ENCODE measurements at regions not wholly inside any gene's neighbourhood (a gene's known extent, or its start where the extent isn't known, plus 50 kb on each side); places are given as distances from the start of the nearest gene placed in this dataset.

DNA sequence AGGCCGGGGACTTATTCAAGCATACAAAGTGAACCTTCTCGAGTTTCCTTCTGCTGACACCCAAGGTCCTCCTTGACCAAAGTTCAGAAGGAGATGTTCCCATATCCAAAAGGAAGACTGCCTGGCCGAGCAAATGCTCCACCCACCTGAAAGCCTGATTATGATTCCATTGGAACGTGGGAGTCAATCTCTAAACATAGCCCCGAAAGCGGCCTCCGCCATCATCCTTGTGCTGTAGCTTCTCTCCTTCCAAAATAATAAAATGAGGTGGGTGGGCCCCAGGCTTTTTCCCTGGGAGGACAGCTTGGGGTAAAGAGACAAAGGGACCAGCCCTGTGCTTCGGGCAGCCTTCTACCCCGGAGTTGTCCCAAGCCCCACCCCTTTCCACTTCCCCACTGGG lies 355.6 kb upstream of the SLC30A5 start:
- no peak for DNase-seq (ENCODE audit: low read depth)

DNA sequence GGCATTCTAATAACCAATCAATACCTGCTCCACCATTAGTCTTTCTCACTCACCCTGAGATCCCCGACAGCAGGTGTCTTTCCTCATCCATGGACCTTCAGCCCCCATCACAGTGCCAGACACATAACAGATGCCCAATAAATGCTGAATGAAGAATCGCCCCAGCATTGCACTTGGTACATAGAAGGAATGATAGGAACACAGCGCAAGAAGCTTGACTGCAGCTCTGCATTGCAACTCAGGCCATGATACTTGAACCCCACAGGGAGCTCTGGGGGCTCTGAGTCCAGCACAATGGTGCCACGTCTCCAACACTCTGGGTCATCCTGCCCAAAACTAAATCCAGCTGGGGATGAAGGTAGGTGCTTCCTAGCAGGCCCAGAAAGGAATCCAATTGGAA lies 355.0 kb upstream of the SLC30A5 start:
- DNase-seq (ENCODE audit: low read depth) = no peak

DNA sequence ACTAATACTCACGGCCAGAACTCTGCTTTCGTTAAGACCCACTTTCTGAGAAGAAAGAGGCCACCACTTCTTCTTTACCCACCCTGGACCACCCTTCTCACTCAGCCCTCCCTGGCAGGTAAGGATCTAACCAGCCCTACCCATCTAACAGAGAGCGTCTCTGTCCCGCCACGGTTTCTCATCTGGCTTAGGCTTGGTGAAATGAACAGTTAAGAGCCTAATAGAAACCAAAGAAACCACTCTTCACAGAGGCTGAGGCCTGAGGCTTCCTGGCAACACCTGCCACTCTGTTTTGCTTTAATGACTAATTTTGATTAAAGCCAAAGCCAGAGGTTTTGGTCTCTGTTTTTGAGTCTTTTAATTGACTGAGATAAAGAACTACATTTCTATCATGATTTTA lies 354.1 kb upstream of the SLC30A5 start:
- peak; percentile 48 for DNase-seq (ENCODE audit: low read depth)

DNA sequence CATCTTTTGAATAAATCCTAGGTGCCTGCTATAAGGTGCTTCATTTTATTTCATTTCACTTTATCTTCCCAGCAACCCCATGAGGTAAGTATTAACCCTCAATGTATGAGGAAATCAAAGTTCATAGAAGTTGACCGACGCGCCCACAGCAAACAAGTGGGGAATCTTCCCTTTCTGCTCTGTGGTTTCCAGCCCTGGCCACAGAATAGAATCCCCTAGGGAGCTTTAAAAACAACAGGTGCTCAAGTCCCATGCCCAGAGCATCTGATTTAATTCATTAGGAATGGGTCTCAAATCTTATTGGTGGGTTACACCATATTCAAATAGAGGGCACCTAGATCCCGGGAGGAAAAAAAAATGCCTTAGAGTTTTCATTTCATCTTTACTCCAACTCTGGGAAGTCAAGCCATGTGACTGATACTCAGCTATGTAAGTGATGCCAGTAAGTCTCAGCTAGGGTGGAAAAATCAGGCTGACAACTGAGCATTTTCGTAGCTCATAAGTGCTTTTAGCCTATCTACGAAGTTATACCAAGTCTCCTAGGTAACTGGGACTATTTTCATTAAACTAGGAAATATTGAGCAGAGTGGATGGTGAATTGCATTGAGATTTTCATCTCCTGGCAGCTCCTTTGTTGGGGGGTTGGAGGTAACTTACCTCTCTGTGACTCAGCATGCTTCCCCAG lies 353.4 kb upstream of the SLC30A5 start:
- peak; percentile 88 for DNase-seq (ENCODE audit: low read depth)

DNA sequence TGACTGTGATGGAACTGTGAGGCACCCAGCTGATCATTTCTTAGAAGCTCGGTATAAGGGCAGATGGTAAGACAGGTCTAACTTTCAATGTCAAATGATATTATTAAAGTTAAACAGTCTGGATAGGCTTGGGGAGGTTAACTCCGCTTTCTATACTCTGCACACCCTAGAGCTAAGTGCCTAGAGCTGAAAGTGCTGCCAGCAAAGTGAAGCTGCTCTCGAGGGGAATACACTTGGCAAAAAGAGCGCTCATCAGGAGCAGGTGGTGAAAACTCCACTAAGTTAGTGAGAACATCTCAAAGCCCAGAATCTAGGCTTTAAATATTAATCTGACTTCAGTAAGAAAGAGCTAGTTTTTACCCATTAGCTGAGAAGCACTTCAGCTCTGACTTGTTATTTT lies 349.6 kb upstream of the SLC30A5 start:
- DNase-seq (ENCODE audit: low read depth) = no peak

DNA sequence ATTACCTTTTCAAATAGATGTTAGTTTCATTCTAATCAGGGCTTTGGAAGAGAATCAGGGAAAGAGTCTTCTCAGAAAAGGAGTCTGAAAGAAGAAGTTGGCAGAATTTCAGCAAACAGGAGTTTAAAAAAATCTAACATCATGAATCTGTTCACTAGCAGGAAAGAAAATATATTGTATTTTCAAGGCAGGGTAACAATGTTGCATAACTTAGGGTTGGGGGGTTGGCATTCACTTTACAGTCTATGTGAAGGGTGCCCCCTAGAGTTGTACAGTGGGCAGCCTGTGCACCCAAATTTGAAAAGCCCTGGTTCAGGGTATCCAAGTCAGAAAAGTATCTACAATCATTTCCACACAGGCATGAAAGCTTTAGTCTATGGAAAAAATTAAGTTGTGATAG lies 348.4 kb upstream of the SLC30A5 start:
- DNase-seq (ENCODE audit: low read depth) = no peak

DNA sequence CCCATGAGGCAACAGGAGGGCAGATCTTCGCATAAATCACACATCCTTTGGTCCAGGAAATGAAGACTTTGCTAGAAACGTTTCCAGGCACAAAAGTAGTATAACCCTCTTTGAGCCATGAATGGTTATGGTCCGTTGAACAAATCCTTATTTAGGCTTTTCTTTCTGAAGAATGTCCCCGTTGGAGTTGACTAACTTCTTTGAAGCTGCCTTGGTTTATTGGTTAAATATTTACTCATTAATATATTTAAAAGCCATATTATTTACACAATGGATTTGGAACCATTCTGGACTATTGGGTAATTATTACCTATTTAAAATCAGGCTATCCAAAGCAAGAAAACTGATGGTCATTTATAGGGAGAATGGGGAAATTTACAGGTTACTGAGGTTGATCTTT lies 347.6 kb upstream of the SLC30A5 start:
- no peak for DNase-seq (ENCODE audit: low read depth)

DNA sequence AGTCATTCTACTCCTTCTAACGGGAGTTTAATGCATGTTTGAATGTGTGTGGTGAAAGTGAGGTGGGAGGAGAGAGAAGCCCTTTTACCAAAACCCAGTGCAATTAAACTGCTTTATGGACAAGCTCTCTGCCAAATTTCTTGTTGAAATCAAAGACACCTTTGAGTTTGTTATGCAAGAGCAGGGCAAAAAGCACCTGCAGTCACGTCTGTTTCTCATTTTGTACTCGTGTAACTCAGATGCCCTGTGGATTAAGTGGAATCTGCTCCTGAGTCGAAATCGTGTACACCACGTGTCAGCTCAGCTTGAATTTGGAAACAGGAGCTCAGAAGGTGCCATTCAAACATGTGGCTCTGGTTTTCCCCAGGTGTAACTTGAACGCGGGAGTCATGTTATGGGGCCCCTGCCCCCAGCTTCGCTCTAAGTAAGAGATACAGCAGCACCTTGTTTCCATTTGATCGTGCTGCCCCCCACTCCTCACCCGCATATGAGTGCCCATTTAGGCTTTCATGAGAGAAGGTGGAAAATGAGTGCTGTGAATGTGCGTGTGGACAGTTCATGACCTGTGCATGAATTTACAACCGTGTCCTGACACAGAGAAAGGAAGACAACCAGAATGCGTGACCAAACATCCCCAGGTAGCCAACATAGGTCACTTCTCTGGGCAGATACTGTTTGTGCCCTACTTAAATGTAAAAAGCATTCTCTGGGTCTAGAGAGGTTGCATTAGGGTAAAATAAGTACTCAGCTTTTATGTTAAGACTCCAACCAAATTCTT lies 347.0 kb upstream of the SLC30A5 start:
- no peak for DNase-seq (ENCODE audit: low read depth)

DNA sequence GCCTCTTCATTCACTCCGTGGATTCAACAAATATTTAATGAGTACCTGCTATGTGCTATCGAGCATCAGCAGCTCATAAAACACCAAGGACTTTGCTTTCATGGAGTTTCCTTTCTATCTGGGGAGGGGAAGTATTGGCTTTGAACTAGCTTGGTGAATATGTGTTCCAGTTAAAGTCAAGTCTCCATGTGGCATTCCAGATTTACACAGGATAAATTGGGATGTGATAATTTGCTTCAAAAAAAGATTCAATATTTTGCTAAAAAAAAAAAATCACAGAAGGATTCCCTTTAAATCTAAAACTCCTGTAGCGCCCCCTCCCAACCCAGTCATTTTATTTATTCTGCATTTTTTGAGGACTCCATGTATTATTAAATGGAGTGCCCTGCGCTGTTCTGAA lies 346.3 kb upstream of the SLC30A5 start:
- no peak for DNase-seq (ENCODE audit: low read depth)

DNA sequence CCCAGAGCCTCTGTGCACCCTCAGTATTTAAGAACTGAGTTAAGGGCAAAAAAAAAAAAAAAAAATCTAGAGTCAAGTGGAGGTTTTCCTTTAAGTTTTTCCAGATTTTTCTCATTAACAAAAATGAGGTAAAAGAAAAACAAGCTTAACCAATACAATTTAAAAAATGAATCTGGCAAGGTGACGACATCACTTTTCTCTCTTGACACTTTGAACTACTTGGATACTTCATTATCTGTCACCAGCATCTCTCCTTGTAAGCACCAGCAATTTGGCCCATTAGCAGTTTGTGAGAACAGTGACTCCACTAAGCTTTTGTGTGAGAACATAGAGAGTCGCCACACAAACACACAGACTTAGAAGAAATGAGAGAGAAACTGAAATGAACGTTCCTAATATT lies 345.7 kb upstream of the SLC30A5 start:
- DNase-seq (ENCODE audit: low read depth) = no peak

DNA sequence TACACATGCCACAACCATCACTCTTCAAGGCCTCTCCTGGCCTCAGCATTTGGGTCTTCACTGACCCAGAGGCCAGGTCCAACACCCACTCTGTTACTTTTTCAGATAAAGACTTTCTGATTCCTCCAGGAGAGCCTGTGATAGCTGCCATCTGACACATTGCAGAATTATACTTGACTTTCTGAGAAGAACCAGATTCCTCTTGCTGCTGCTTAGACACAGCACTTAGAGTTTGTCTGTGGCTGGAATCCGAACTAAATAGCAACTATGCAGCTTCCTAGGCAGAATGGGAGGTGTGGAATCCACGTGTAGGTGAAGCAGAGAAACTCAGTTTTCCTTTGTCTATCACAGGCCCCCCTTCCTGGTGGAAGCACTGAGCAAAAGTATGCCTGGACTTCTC lies 344.7 kb upstream of the SLC30A5 start:
- no peak for DNase-seq (ENCODE audit: low read depth)

DNA sequence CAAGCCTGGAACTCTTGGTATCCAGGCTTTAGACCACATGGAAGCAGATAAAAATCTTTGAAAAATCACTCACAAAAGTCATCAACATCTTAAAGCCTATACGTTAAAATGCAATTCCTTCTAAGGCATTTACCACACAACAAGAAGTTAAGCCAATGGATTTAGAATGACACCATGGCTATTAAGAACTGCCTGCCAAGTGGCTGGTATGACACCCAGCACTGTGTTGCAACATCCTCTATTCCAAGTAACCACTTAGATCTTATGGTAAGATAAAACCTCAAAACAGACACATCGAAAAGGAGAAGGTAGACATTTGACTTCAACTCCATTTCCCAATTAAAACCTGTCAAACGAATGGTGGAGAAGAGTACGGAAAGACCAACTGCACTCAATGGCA lies 344.2 kb upstream of the SLC30A5 start:
- no peak for DNase-seq (ENCODE audit: low read depth)

DNA sequence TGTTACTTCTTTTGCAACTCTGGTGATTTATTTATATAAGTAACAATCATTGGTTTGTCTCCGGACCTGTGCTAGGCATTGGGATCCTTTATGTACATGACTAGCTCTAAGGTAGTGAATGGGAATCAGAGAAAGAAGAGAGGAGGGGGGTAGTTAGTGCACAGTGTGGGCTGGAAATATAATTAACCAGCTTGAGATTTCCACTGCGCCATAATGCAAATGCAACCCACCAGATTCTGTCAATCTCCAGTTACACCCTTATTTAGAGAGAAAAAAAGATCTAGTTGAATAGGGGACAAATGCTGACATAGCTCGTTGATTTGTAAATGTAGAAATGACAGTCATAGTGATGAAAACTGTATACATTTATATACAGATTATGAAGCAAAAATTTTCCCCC lies 342.2 kb upstream of the SLC30A5 start:
- no peak for DNase-seq (ENCODE audit: low read depth)

DNA sequence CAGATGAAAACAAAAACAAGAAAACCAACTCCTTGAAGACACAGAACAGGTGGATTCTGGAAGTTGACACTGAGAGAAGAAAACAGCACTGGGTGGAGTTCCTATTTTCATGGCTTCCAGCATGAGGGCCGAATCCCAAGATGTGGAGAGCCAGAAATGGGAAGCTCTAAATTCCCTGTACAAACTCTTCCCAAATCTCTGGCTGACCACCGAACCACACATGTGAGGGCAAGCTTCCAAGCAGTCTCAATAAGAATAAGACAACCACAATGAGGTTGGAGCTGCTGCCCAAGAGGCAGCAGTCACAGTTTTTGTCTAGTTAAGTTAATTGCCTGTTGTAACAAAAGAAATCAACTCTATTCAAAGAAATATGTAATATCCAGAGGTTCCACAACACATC lies 339.3 kb upstream of the SLC30A5 start:
- peak; percentile 91 for DNase-seq (ENCODE audit: low read depth)

DNA sequence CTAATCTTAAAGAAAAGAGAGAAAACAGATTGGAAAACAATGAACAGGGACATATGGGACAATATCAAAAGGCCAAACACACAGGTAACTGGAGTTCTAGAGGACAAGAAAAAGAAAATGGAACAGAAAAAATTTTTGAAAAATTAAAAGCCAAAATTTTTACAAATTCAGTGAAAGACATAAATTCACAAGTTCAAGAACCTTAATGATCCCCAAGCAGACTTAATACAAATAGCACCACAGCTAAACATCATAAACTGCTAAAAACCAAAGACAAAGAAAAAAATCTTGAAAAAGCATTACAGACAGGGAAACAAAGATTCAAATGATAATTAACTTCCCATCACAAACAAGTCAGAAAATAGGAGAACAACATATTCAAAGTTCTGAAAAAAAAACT lies 338.5 kb upstream of the SLC30A5 start:
- DNase-seq (ENCODE audit: low read depth) = no peak

DNA sequence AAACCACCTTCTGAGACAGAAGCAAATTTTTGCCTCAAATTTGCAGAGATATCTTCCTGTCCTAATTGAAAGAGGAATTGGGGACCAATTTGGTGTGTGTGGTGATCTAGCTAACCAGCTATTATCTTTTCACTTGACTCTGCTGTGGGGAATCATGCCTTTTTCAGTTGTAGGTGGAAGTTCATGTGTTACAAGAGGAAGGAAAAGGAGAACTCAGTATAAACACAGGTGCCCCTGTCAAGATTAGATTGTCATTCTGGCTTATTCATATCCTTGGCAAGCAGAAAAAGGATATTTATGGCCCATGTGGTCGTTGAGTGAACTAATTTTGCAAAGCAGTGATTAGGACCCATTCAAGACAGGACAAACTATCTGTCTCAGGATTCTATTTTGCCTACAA lies 336.8 kb upstream of the SLC30A5 start:
- no peak for DNase-seq (ENCODE audit: low read depth)

DNA sequence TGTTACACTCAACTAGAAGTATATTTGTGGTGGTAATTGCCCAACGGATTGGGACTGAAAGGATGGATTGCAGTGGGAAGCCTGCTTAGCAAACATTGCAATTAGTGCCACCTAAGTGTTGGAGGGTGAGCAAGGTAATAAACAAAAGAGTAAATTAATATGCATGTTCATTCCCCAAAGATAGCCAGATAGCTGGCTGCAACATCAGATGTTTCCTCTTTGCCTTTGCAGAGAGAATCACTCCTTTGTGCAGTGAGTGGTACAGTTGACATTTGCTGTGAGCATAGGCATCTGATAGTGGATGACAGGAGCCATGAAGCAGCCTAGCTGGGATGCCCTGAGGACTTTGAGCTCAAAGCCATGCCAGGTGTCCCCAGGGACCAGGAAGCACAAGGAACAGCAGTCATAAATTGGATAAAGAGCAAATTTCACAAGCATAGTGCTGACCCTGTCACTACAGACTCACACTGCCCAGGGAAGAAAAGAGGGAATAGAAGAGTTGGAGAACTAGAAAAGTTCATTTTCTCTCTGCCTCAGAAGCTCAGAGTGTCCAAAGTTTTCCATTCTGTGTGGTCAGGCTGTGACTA lies 336.1 kb upstream of the SLC30A5 start:
- no peak for DNase-seq (ENCODE audit: low read depth)

DNA sequence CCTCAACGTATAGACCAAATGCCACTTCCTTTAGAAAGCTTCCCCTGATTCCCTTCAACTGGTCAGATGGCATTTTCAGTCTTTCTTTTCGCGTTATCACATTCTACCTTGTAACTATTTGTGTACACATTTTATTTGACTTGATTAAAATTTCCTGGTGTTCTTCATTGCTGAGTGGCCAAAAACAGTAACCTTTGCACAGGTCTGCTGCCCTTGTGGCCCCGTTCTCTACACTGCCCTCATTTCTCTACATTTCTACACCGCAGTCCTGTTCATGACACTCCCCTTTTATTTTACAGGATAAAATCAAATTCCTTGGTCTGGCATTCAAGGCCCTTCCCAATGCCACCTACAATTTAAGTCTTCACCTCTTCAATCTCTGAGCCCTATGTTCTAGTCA lies 334.2 kb upstream of the SLC30A5 start:
- no peak for DNase-seq (ENCODE audit: low read depth)

DNA sequence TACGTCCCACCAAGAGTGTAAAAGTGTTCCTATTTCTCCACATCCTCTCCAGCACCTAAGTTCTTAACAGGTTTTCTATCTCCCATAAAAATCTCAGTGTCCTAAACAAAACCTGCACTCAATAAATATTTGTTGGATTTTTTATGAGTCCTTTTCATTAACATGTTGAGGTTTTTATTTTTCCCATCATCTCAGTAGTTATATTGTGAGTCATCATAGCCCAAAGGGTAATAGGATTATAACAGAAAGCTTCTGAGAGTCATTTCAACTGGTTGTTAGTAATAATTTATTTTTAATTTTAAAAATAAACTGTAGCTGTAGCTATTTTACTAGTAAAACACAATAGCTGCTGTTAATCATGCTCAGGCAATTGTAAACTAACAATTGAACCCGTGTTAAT lies 331.6 kb upstream of the SLC30A5 start:
- DNase-seq (ENCODE audit: low read depth) = no peak

DNA sequence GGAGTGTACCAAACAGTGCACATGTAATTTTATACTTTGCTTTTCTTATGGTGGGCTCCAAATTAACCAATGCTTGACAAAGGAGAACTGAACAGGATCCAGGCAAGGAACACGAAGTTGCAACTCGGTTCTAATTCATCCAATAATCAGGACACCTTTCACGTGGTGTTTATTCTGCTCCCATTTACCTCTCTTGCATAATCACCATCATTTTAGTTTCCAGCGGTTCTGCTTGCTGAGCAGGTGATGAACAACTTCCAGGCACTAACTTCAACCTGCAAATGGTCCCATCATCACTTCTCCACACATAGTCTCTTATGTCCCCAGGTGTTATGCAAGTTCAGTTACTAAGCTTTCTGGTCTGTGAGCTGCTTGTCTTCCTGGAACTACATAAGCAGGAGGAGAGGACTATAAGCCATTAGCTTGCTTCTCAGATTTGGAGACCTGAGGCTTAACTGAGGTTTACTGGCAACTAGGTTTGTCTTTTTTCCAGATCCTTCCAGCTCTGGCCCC lies 326.8 kb upstream of the SLC30A5 start:
- no peak for DNase-seq (ENCODE audit: low read depth)

DNA sequence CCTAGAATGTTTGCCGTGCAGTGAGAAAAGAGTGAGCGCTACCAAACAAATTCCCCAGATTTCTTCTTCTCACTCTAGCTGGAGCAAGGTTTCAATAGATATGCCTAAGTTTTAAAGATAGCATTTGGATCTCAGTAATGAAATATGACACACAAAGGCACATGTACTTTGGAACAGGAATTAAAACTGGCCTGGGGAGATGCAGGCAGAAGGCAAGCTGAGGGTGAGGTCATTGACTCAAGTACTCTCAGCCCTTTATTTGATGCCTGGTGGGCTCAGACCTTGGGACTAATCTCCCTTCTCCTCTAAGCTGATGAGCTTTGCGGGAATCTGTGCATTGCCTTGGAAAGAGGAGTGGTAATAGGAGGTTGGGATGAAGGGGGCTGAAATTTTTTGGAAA lies 323.3 kb upstream of the SLC30A5 start:
- no peak for DNase-seq (ENCODE audit: low read depth)

DNA sequence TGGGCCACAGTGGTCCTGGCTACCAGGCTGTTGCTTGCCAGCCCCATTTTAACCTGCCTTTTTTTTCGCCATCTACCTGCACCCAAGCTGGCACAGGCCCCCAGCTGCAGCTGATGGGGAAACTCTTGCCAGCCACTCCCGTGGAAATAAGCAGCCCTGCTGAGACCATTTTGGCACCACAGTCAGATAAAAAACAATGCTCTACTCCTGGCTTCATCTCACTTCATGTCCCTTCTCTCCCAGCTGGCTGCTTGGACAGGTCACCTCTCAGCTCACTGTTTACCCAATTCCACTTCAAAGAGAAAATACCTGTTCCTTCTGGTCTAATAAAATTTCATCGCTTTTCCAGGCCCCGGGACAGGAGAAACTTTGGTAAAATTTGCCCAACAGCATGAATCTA lies 322.6 kb upstream of the SLC30A5 start:
- DNase-seq (ENCODE audit: low read depth) = no peak

DNA sequence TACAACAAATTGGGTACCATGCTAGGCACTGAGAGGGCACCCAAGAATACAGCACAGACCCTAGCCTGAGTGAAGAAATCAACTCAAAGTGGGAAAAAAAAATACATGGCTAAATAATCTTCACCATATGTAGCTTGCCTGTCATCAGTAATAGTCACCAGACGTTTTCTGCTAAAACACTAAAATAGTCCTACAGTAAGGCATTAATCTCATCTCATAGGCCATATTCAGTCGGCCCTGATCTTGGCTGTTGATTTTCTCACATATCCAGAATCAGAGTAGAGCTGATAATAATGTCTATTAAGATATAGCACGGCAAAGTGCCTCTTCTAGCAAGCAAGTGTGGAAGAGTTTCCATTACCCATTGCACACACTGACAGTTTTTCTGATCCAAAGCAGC lies 322.1 kb upstream of the SLC30A5 start:
- no peak for DNase-seq (ENCODE audit: low read depth)

Measured in myocyte (in vitro differentiated cells).